GM10248 (cell line): ENCODE measurements at regions not wholly inside any gene's neighbourhood (a gene's known extent, or its start where the extent isn't known, plus 50 kb on each side); places are given as distances from the start of the nearest gene placed in this dataset.
"Not testable (repeated sequence)": the region's sequence is repeated elsewhere in the genome, so short reads cannot be mapped to it uniquely, and the experiment has no call there.

Source experiments
- CTCF ChIA-PET: fragments of 300-600 bp; sonication (Branson Sonifier 250); formaldehyde crosslinking; extraction: SDS; loops from one replicate; lab custom pipeline; 2021; ENCODE audit warnings: antibody characterized with exemption; lab: Yijun Ruan, JAX
- POLR2A ChIA-PET: fragments of 350-650 bp; sonication (Branson Sonifier 250); formaldehyde crosslinking; extraction: SDS; loops from one replicate; lab custom pipeline; 2020; ENCODE audit warnings: antibody characterized with exemption; lab: Yijun Ruan, JAX
- DNase-seq: peaks from one replicate; pipeline ENCODE4 v3.0.0; 2012; ENCODE audit errors: extremely low spot score
- TF ChIP-seq, protein P1 (sequence below): IDR thresholded peaks from 2 replicates; pipeline ENCODE4 v1.5.1; 2012; ENCODE audit warnings: mild to moderate bottlenecking, low read depth; ENCODE audit errors: extremely low read depth, missing control alignments, control extremely low read depth

DNA sequence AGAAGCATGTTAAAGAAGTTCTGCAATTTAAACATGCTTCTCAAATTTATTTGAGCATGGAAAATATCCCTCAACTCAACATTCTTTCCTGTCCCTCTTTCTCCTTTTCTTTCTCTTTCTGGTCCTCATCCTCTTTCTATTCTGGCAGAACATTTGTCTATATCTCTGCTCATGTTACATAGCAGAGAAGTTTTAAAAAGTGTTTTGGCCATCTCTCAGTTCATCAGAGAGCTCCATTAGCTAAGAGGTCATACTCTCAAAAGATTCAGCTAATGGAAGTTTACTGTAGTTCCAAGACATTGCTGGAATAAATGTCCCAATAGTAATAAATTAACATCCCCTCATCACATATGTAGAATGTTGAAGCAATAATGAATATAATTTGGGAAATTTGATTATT, 53.5 kb downstream of the XCL2 start:
- DNase-seq, result no peak
- ChIA-PET CTCF (interaction anchor here (2.0 to 3.1 kb wide), 2 partner anchors 9 to 51 kb away, joined by 4 to 12 read pairs; no protein-coding TSS in a partner anchor), POLR2A (no interaction called here)
- TF ChIP-seq, protein P1, sequence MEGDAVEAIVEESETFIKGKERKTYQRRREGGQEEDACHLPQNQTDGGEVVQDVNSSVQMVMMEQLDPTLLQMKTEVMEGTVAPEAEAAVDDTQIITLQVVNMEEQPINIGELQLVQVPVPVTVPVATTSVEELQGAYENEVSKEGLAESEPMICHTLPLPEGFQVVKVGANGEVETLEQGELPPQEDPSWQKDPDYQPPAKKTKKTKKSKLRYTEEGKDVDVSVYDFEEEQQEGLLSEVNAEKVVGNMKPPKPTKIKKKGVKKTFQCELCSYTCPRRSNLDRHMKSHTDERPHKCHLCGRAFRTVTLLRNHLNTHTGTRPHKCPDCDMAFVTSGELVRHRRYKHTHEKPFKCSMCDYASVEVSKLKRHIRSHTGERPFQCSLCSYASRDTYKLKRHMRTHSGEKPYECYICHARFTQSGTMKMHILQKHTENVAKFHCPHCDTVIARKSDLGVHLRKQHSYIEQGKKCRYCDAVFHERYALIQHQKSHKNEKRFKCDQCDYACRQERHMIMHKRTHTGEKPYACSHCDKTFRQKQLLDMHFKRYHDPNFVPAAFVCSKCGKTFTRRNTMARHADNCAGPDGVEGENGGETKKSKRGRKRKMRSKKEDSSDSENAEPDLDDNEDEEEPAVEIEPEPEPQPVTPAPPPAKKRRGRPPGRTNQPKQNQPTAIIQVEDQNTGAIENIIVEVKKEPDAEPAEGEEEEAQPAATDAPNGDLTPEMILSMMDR, result no peak

DNA sequence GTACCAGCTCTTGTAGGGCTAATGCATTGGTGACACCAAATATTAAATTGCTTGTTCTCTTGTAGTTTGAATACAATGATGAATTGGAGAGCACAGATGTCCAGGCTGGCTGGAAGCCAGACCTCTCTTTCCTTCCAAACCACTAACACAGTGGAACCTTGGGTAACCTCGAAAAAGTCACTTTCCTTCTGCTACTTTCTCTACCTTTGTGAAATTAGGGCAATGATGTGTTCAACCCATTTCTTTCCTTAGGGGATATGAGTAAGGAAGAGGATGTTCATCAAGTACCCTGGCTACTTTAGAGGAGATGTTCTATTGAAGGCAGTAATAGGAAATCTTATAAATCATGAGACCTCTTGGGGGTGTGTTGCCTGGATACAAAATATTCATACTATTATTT, 55.7 kb downstream of the XCL2 start:
- TF ChIP-seq, protein P1, result no peak
- ChIA-PET POLR2A (no interaction called here), CTCF (interaction anchor here (1.8 kb wide), 1 partner anchor 861 kb away, joined by 5 read pairs; no protein-coding TSS in a partner anchor)
- no peak for DNase-seq

DNA sequence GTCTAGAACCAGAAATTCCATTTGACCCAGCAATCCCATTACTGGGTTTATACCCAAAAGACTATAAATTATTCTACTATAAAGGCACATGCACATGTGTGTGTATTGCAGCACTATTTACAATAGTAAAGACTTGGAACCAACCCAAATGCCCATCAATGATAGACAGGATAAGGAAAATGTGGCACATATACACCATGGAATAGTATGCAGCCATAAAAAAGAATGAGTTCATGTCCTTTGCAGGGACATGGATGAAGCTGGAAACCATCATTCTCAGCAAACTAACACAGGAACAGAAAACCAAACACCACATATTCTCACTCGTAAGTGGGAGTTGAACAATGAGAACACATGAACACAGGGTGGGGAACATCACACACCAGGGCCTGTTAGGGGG, 57.0 kb downstream of the XCL2 start:
- CTCF ChIA-PET, result interaction anchor here (1.6 to 1.8 kb wide), 2 partner anchors 14 to 862 kb away, joined by 5 read pairs; no protein-coding TSS in a partner anchor
- DNase-seq, POLR2A ChIA-PET: not testable (repeated sequence)

DNA sequence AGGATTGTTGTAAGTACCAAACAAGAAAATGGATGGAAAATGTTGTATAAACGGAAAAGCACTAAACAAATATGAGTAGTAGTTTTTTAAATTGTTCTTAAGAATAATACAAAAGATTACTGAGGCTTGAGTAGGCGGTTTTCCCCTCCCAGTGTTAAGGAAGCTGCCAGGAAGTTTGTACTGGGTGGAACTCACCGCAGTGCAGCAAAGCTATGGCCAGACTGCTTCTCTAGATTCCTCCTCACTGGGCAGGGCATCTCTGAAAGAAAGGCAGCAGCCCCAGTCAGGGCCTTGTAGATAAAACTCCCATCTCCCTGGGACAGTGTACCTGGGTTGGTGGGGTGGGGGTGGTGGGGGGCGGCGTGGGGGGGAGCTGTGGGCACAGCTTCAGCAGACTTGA, 58.7 kb downstream of the XCL2 start:
- ChIA-PET CTCF (no interaction called here), POLR2A (no interaction called here)
- no peak for DNase-seq
- TF ChIP-seq, protein P1, result no peak

DNA sequence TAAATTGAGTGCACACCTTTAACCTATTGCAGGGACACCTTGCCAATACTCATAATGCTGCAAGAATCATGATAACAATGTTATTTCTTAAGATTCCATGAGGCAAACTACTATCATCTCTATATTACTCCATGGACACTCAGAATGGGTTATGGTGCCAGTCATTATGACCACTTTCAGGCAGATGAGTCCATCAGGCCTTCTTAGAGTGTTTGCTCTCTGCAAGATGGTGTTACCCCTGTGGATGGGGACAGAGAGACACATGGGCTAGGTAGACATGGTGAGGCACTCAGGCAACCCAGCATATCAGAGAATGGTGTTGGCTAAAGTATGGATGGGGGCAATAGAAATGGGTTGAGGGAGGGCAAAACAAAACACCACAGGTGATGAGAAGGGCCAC, 59.7 kb downstream of the XCL2 start:
- ChIA-PET CTCF (no interaction called here), POLR2A (no interaction called here)

DNA sequence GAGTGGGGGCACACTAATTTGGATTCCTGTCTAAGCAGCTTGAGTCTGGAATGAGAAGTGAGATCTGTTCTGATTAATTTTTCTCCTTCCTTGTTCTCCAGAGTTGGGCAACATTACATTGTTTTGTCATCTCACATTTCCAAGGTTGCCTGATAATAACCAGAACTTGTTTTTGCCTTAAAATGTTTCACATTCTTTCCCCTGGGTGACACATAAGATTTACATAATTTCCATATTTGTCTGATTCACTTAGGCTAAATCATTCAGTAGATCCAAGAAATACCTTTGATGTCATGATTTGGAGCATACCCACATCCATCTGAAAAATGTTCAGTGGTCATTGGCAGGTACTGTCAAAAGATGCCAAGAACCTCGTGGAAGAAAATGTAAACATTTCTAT, 60.3 kb downstream of the XCL2 start:
- DNase-seq, result no peak
- POLR2A ChIA-PET, result no interaction called here
- CTCF ChIA-PET, result interaction anchor here (1.7 to 2.0 kb wide), 3 partner anchors 13 to 44 kb away, joined by 4 to 13 read pairs (median 5); no protein-coding TSS in a partner anchor
- TF ChIP-seq, protein P1, result no peak

More for the DNA sequence above, 59.7 kb downstream of the XCL2 start:
- DNase-seq, result no peak
- TF ChIP-seq, protein P1, result no peak

DNA sequence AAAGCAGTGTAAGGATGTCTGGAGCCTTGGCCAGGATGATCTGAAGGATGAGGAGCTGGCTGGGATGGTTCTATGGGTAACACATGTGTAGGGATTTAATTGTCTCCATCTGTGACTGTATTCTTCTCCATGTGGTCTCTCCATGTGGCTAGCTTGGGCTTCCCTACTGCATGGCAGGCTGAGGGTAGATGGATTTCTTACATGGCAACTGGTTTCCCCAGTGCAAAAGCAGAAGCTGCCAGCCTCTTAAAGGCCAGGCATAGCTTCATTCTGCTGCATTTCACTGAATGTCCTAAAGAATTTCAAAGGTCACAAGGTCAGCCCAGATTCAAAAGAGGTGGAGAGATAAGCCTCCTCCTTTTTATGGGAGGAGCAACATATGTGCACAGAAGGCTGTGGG, 61.7 kb downstream of the XCL2 start:
- TF ChIP-seq, protein P1, result no peak
- ChIA-PET POLR2A (no interaction called here), CTCF (interaction anchor here (1.0 to 3.6 kb wide), 11 partner anchors 8 to 72 kb away, joined by 3 to 13 read pairs (median 4); no protein-coding TSS in a partner anchor)
- no peak for DNase-seq
